ENCODE measurements at regions not wholly inside any gene's neighbourhood (a gene's known extent, or its start where the extent isn't known, plus 50 kb on each side); places are given as distances from the start of the nearest gene placed in this dataset.

DNA sequence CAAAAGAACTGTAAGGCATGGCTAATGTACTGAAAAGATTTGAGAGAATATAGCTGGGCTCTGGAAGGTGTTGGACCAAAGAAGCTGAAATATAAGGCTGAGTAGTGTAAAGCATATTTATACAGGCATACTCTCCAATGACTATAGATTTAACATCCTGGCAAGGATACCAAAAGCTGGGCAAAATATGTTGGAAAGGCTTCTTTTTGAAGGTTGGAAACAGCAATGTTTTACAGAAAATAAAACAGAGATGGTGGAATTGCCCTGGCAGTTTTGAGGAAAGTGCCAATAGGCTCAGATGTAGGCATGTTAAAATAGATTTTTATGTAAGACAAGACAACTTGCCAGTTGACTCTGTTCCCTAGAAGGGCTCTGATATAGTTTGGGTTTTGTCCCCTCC lies 184.1 kb upstream of the SHISA6 start:
- TF ChIP-seq TEAD4 (IDR thresholded peaks at IDR 0.05), result no peak
- TF ChIP-seq CREB1 (IDR thresholded peaks at IDR 0.05; ENCODE audit: low read depth), result no peak
- TF ChIP-seq RAD21 (IDR thresholded peaks at IDR 0.05; ENCODE audit: low read depth), result no peak
- no peak for TF ChIP-seq TCF12 (IDR thresholded peaks at IDR 0.05; ENCODE audit: low read depth)
- TF ChIP-seq EGR1 (IDR thresholded peaks at IDR 0.05), result no peak
- TF ChIP-seq EP300 (IDR thresholded peaks at IDR 0.05; ENCODE audit: borderline replicate concordance), result no peak
- no peak for TF ChIP-seq ZBTB7A (IDR thresholded peaks at IDR 0.05; ENCODE audit: low read depth)
- TF ChIP-seq, protein P1, sequence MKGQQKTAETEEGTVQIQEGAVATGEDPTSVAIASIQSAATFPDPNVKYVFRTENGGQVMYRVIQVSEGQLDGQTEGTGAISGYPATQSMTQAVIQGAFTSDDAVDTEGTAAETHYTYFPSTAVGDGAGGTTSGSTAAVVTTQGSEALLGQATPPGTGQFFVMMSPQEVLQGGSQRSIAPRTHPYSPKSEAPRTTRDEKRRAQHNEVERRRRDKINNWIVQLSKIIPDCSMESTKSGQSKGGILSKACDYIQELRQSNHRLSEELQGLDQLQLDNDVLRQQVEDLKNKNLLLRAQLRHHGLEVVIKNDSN (IDR thresholded peaks at IDR 0.05), result no peak

- TF ChIP-seq EGR1 (IDR thresholded peaks at IDR 0.05) (no peak), FOXM1 (IDR thresholded peaks at IDR 0.05; ENCODE audit: borderline replicate concordance, low read depth) (no peak), EP300 (IDR thresholded peaks at IDR 0.05; ENCODE audit: borderline replicate concordance) (no peak), TAF1 (IDR thresholded peaks at IDR 0.05; ENCODE audit: low read depth) (no peak), TCF12 (IDR thresholded peaks at IDR 0.05; ENCODE audit: low read depth) (no peak), NFIC (IDR thresholded peaks at IDR 0.05) (no peak), YY1 (IDR thresholded peaks at IDR 0.05; ENCODE audit: low read depth) (no peak), CREB1 (IDR thresholded peaks at IDR 0.05; ENCODE audit: low read depth) (no peak), RAD21 (IDR thresholded peaks at IDR 0.05; ENCODE audit: low read depth) (no peak), ZBTB7A (IDR thresholded peaks at IDR 0.05; ENCODE audit: low read depth) (no peak), TEAD4 (IDR thresholded peaks at IDR 0.05) (no peak), REST (IDR thresholded peaks at IDR 0.05; ENCODE audit: low read depth) (no peak), CEBPB (IDR thresholded peaks at IDR 0.05) (no peak)
- TF ChIP-seq, protein P1 (IDR thresholded peaks at IDR 0.05), result no peak
- TF ChIP-seq, protein P2, sequence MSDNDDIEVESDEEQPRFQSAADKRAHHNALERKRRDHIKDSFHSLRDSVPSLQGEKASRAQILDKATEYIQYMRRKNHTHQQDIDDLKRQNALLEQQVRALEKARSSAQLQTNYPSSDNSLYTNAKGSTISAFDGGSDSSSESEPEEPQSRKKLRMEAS (IDR thresholded peaks at IDR 0.05), result no peak
Measured at GRCh38 chr17:11053846-11054245, 187.2 kb upstream of the SHISA6 start.

GRCh38 chr17:11049539-11049938 lies 191.5 kb upstream of the SHISA6 start:
- TF ChIP-seq EP300 (IDR thresholded peaks at IDR 0.05; ENCODE audit: borderline replicate concordance) (no peak), TEAD4 (IDR thresholded peaks at IDR 0.05) (no peak), FOXM1 (IDR thresholded peaks at IDR 0.05; ENCODE audit: borderline replicate concordance, low read depth) (no peak), YY1 (IDR thresholded peaks at IDR 0.05; ENCODE audit: low read depth) (no peak)
- TF ChIP-seq, protein P2 (IDR thresholded peaks at IDR 0.05), result no peak

DNA sequence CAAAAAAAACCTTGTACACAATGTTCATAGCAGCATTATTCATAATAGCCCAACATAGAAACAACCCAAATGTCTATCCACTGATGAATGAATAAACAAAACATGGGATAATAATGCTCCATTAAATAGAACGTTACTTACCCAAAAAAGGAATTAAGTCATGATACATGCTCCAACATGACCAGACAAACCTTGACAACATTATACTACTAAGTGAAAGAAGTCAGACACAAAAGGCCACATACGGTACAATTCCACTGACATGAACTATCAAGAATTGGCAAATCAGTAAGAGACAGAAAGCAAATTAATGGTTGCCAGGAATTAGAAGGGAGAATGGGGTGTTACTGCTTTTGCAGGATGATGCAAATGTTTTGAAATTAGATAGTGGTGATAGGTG lies 193.8 kb upstream of the SHISA6 start:
- TF ChIP-seq RAD21 (IDR thresholded peaks at IDR 0.05; ENCODE audit: low read depth) (no peak), YY1 (IDR thresholded peaks at IDR 0.05; ENCODE audit: low read depth) (no peak), TCF12 (IDR thresholded peaks at IDR 0.05; ENCODE audit: low read depth) (no peak), CREB1 (IDR thresholded peaks at IDR 0.05; ENCODE audit: low read depth) (no peak), FOXM1 (IDR thresholded peaks at IDR 0.05; ENCODE audit: borderline replicate concordance, low read depth) (no peak), ZBTB7A (IDR thresholded peaks at IDR 0.05; ENCODE audit: low read depth) (no peak), NFIC (IDR thresholded peaks at IDR 0.05) (no peak), EP300 (IDR thresholded peaks at IDR 0.05; ENCODE audit: borderline replicate concordance) (no peak), EGR1 (IDR thresholded peaks at IDR 0.05) (no peak), TEAD4 (IDR thresholded peaks at IDR 0.05) (no peak), REST (IDR thresholded peaks at IDR 0.05; ENCODE audit: low read depth) (no peak)
- TF ChIP-seq, protein P1 (IDR thresholded peaks at IDR 0.05), result no peak
- TF ChIP-seq, protein P2 (IDR thresholded peaks at IDR 0.05), result no peak

- TF ChIP-seq ZBTB7A (IDR thresholded peaks at IDR 0.05; ENCODE audit: low read depth), result no peak
- no peak for TF ChIP-seq RAD21 (IDR thresholded peaks at IDR 0.05; ENCODE audit: low read depth)
- no peak for TF ChIP-seq REST (IDR thresholded peaks at IDR 0.05; ENCODE audit: low read depth)
- TF ChIP-seq TAF1 (IDR thresholded peaks at IDR 0.05; ENCODE audit: low read depth), result no peak
- TF ChIP-seq CEBPB (IDR thresholded peaks at IDR 0.05), result no peak
- no peak for TF ChIP-seq YY1 (IDR thresholded peaks at IDR 0.05; ENCODE audit: low read depth)
- TF ChIP-seq, protein P1 (IDR thresholded peaks at IDR 0.05), result no peak
- no peak for TF ChIP-seq FOXM1 (IDR thresholded peaks at IDR 0.05; ENCODE audit: borderline replicate concordance, low read depth)
- no peak for TF ChIP-seq TEAD4 (IDR thresholded peaks at IDR 0.05)
- no peak for TF ChIP-seq EP300 (IDR thresholded peaks at IDR 0.05; ENCODE audit: borderline replicate concordance)
- no peak for TF ChIP-seq TCF12 (IDR thresholded peaks at IDR 0.05; ENCODE audit: low read depth)
- TF ChIP-seq EGR1 (IDR thresholded peaks at IDR 0.05), result no peak
- TF ChIP-seq, protein P2 (IDR thresholded peaks at IDR 0.05), result no peak
Measured at GRCh38 chr17:11039342-11039741, 201.5 kb upstream of the PIRT start.
